Right lobe of liver (tissue), 4 donors: ENCODE measurements at regions not wholly inside any gene's neighbourhood (a gene's known extent, or its start where the extent isn't known, plus 50 kb on each side); places are given as distances from the start of the nearest gene placed in this dataset.

Source experiments
- CTCF ChIP-seq, 4 donors: fragments of 200-600 bp in 3 of 4; fragments of 450-650 bp in 1 of 4; IDR thresholded peaks; one replicate each; pipeline versions ENCODE4 v1.5.1 to v1.8.0; 2016 to 2022; ENCODE audit warnings: antibody characterized with exemption in 4 of 4, mild to moderate bottlenecking in 2 of 4
- POLR2A ChIP-seq: fragments of 450-650 bp; IDR thresholded peaks from one replicate; pipeline ENCODE4 v1.6.1; 2017; ENCODE audit warnings: antibody characterized with exemption, mild to moderate bottlenecking
- donor health status: DM: no; HTN: no; CAD: no.
- donor health status: DM: no; HTN: no; CAD: no.
- donor health status: DM: no; HTN: yes; CAD: no.

DNA sequence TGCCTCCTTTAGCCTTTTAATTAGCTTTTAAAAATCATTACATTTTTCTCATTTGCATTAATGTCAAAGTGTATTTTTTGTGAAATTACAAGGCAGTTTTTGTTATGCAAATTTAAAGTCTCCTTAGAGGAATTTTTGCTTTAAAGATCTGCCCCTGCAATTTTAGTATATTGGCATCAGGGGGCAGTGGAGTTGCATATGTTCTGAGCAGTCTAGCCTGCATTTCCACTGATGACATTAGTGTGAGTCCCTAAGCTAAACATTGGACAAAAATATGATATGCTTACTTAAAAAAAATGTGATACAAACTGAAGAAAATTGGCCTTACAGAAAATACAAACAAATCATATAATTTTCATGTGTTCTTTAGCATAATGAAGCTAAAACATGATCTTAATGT lies 426.5 kb downstream of the SLC4A3 start:
- TF ChIP-seq POLR2A (no peak), CTCF (IDR thresholded peaks at IDR 0.05) (no peak)
